Kidney glomerular epithelial cell (primary cell): ENCODE measurements at regions not wholly inside any gene's neighbourhood (a gene's known extent, or its start where the extent isn't known, plus 50 kb on each side); places are given as distances from the start of the nearest gene placed in this dataset.
A peak's percentile ranks its signal among the peaks of the same experiment; 100 is the strongest.

Experiments used
- DNase-seq: peaks from one replicate; lab custom pipeline; 2025; lab: John Stamatoyannopoulos, UW

GRCh38 chr1:168455764-168456163, 88.0 kb downstream of the XCL2 start:
- no peak for DNase-seq

- peak; percentile 18 for DNase-seq
Observed at GRCh38 chr1:168454211-168454815, 89.5 kb downstream of the XCL2 start.

- no peak for DNase-seq
Observed at GRCh38 chr1:168453056-168453455, 90.7 kb downstream of the XCL2 start.

GRCh38 chr1:168452329-168452728, 91.5 kb downstream of the XCL2 start:
- DNase-seq: no peak

DNA sequence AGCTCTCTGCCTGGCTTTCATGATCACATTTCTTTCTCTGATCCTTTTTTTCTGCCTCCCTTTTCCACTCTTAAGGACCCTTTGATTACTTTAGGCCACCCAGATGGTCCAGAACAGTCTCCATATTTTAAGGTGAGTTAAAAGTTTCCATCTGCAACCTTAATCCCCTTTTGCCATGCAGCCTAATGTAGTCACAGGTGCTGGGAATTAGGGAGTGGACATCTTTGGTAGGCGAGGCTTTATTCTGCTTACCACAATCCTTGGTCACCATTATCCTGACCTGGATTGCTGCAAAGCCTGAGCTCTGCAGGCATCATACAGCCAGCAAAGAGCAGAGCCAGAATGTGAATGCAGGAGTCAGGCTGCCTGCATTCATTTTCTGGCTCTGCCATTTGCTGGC, 95.9 kb downstream of the XCL2 start:
- no peak for DNase-seq

DNA sequence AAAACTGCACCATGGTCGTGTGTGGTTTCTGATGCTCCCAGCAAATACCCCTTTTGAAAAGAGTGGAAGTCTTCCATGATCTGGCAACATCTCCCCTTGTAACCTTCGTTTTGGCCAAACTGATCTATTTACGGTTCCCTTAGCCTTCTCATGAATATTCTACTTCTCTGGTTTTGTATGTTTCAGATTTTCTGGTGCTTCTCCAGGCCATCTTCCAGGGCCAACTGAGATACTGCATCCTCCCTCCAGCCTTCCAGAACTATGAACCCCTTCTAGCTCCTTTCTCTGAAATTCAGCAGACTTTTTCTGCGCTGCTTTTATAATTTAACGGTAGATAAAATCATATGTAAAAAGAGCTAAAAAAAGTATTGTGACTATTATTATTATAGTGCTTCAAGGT, 97.7 kb downstream of the XCL2 start:
- DNase-seq: no peak

- DNase-seq: no peak
Observed at GRCh38 chr1:168443899-168444298, 99.9 kb downstream of the XCL2 start.

GRCh38 chr1:168443356-168443755, 100.4 kb downstream of the XCL2 start:
- no peak for DNase-seq

GRCh38 chr1:168442931-168443330, 100.9 kb downstream of the XCL2 start:
- no peak for DNase-seq

DNA sequence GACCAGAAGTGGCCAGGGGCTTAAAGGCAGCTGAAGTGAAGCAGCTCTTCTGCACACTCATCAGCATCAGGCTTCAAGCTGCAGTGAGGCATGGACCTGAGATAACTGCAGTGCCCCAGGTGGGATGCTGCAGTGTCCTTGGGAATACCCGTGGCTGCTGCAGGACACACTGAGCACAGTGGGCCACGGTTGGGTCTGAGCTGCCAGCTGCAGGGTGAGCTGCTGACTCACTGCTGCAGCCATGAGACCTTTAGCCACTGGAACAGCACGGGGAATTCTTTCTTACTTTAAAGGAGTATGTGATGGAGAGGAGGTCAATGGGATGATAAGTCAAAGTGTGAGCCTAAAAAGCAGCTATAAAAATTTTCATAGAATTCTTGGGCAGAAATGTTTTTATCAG, 102.1 kb downstream of the XCL2 start:
- no peak for DNase-seq

DNA sequence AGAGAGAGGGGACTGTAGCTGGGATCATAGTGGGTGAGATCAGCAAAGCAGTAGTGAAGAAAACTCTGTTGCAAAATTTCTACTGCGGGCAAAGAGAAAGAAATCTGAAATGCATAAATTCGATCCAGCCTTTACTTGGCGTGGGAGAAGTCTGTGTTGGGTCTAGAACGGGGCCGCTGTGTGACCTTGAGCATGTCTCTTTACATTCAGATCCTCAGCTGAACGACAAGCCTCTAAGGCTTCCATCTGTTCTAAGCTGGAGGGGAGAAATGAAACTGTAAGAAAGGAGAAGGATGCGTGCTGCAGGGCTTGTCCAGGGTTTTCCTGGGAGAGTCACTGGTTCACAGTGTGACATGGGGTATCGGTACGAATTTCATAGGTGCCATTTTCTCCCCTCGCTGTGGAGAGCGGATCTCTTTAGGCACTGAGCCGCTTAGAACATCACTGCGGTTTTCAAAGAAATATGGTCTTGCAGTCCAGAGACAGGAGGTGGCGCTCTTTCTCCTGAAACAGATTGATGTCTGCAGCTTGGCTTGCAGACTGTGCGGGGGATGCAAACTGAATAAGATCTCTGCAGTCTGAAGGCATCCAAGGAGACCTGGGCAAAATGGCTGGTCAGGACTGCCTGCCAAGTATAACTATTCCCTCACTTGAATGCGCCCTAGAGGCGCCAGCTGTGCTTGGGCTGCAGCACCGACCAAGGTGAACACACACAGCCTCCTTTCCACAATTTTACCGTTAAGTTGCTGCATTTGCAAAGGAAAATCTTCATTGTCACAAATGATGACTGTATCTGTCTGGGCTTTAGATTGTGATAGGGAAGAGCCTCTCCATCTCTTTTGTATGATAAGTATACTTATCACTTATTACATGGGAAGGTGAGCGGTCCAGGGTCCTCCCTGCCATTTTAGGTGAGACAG, 104.1 kb downstream of the XCL2 start:
- DNase-seq: peak; percentile 85

GRCh38 chr1:168438626-168439025, 105.2 kb downstream of the XCL2 start:
- no peak for DNase-seq

GRCh38 chr1:168437821-168438220, 106.0 kb downstream of the XCL2 start:
- no peak for DNase-seq

GRCh38 chr1:168435439-168435838, 108.4 kb downstream of the XCL2 start:
- no peak for DNase-seq

DNA sequence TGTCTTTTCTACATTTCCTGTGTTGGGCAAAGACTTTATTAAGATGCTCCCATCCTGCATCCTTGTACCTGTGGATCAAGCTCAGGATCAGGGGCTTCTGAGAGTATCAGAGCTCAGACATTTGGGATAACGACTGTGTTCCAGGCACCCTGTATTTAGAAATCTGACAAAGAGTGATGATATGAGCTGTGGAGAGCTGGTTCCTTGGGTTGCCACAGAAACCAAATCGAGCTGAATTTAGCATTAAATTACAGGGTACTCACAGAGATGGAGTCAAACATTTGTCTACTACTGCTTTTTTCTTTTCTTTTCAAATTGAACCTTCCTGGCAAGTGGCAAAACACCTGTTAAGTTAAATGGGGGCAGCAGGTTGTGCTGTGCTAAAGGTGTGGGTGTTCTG, 110.6 kb downstream of the XCL2 start:
- no peak for DNase-seq

GRCh38 chr1:168431882-168432281, 111.9 kb downstream of the XCL2 start:
- no peak for DNase-seq

- no peak for DNase-seq
Observed at GRCh38 chr1:168430321-168430720, 113.5 kb downstream of the XCL2 start.

DNA sequence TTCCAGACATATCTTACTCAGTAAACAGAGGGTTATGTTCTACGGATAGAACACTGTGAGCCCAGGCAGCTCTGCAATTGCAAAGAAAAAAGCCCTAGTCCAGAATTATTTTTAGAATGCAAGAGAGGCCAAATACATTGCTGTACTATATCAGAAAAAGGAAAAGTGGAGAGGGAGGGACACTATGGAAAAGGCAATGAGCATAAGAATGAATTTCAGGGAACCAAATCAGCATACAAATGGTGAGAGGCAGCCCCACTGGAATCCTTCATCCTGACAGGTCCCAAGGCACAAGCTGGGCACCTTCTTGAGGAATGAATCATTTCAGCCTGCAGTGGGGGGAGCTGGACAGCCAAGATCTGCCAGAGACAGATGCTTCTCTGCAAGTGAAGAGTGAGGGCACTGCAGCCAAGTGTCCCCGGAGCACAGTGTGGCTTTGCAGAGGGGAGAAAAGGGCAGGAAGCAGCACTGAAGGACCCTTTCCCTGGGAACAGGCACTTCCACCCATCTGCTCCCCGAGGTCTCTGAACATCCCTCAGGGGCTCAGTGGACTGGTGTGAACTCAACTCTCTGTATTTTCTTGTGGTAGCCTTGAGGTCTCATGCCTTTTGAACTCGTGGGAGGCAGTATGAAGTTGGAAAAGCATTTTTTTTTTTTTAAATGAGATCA, 115.6 kb downstream of the XCL2 start:
- no peak for DNase-seq

DNA sequence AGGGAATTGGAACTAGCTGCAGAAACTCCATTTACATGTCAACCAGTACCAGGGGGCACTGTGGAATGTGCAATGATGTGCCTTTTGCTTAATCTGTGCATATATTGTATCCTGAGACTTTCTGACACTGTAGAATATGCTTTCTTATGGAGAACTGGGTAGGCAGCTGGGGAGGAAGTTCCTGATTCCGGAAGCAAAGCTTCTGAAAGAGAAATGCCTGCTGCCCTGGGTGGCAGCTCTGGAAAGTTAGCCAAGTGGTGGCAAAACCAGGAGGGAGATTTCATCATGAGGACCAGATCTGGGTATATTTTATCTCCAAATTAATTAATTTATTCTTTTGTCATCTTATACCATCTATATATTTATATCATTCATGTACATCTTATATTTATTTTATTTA, 116.7 kb downstream of the XCL2 start:
- no peak for DNase-seq

GRCh38 chr1:168424281-168424680, 119.5 kb downstream of the XCL2 start:
- DNase-seq: no peak

GRCh38 chr1:168422203-168422847, 121.5 kb downstream of the XCL2 start:
- DNase-seq: no peak

DNA sequence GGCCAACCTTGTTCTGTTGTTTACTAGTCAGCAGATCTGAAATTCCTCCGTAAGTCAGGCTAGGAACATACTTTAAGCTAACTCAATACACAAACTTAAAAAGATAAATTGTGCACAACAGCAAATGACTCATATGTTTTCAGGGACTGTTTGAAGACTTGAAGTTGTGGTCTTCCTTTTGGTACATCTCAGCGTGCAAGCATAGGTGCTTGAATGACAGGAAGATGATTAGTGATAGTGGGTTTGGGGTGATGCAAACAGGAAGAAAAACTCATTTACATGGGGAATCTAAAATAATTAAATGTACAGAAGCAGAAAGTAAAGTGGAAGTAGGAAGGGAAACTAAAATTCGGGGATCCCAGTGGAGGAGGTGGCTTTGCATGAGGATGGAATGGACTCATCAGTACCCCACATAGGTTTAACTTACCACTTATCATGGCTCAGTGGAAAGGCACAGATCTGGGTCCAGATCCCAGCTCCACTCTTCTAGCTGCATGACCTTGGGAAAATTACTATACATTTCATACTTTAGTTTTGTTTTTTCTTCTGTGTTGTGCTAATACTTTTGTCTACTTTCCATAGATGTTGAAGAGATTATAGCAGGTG, 122.3 kb downstream of the XCL2 start:
- no peak for DNase-seq
